VCaP (cell line): ENCODE measurements at regions not wholly inside any gene's neighbourhood (a gene's known extent, or its start where the extent isn't known, plus 50 kb on each side); places are given as distances from the start of the nearest gene placed in this dataset.

Experiments used
- H3K27ac ChIP-seq: fragments of 450-650 bp; 2 replicates; pipeline ENCODE4 v1.5.1; 2017
- TF ChIP-seq, protein P1 (sequence below): fragments of 450-650 bp; conservative IDR thresholded peaks from 2 replicates; pipeline ENCODE4 v1.5.1; 2017; ENCODE audit warnings: mild to moderate bottlenecking, moderate library complexity

DNA sequence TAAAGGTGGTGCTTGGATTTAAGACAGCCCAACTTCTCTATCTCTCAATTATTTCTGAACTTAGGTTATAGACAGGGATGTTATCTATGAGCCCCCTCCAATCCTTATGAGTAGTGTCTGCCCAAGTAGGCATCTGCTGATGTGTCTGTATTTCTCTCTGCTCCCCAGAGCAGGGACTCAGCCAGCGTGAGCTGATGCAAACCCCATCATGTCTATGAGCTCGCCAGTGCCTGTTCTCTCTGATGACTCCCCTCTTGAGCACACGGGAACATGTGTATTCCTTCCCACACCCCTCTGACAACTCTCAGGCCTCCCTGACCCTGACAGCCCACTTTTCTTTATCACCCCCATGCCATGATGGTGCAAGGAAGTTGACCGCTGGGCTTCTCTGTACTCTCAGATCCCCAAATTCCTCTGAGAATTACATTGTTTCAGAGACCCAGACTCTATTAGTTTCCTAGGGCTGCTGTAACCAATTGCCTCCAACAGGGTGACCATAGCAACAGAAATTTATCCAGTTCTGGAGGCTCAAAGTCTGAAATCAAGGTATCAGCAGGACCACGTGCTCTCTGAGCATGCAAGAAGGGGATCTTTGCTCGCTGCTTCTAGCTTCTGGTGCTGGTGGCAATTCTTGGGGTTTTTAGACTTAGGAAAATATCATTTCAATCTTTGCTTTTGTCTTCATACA, 73.5 kb upstream of the ST8SIA2 start:
- TF ChIP-seq, protein P1, sequence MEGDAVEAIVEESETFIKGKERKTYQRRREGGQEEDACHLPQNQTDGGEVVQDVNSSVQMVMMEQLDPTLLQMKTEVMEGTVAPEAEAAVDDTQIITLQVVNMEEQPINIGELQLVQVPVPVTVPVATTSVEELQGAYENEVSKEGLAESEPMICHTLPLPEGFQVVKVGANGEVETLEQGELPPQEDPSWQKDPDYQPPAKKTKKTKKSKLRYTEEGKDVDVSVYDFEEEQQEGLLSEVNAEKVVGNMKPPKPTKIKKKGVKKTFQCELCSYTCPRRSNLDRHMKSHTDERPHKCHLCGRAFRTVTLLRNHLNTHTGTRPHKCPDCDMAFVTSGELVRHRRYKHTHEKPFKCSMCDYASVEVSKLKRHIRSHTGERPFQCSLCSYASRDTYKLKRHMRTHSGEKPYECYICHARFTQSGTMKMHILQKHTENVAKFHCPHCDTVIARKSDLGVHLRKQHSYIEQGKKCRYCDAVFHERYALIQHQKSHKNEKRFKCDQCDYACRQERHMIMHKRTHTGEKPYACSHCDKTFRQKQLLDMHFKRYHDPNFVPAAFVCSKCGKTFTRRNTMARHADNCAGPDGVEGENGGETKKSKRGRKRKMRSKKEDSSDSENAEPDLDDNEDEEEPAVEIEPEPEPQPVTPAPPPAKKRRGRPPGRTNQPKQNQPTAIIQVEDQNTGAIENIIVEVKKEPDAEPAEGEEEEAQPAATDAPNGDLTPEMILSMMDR: no peak
- no peak overlapping the region for H3K27ac ChIP-seq

DNA sequence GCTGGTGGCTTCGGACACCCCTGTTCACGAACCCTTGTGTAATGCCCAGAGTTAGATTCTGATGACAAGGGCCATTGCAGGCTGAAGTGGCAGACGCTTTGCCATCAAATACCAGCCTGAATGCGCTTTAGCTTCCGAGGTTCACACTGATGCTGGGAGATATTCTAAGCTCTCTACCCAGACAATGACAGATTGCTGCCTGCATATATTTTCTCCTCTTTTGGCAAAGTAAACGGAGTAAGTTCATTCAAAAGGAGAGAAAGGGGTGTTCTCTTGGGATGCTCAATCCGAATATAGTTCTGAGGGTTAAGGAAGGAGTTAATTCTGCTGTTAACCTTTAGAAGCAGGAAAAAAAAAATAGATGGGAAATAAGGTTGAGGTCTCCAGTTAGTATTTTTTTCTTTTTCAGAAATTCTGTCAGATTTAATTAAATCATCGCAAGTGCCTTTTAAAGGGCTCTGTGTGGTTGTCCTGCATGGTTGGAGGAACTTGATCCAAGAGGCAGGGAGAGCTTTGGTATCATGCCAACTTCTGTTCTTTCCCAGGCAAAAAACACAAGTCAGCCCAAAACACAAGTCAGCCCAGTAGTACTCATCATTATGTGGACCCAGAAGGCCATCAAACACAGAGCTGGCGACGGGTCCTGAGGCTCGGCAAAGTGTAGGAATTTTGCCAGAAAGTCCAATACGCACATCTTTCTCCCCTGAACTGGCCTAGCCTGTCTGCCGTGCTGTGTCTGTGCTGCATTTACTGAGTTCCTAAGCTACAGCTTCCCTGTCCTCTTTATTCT, 70.9 kb upstream of the ST8SIA2 start:
- TF ChIP-seq, protein P1: no peak
- H3K27ac ChIP-seq: no peak overlapping the region; the same call in 1 of the 2 replicates

DNA sequence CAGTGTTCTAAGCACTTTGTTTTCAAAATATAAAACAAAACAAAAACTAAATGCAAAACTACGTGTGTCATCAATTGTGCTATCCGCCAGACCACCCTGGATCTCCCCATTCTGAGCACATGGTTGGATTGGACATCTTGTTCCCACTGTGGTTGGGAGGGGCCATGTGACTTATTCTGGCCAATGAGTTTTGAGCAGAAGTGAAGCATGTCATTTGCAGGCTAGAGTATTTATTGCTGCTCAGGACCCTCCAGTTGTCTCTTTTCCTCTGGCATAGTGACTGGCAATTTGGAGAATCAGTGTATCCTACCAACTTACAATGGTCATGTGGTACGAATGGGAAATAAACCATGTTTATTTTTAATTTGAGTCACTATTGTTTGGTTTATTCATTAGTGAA, 70.2 kb upstream of the ST8SIA2 start:
- H3K27ac ChIP-seq: no peak overlapping the region; the same call in 1 of the 2 replicates
- TF ChIP-seq, protein P1: no peak

DNA sequence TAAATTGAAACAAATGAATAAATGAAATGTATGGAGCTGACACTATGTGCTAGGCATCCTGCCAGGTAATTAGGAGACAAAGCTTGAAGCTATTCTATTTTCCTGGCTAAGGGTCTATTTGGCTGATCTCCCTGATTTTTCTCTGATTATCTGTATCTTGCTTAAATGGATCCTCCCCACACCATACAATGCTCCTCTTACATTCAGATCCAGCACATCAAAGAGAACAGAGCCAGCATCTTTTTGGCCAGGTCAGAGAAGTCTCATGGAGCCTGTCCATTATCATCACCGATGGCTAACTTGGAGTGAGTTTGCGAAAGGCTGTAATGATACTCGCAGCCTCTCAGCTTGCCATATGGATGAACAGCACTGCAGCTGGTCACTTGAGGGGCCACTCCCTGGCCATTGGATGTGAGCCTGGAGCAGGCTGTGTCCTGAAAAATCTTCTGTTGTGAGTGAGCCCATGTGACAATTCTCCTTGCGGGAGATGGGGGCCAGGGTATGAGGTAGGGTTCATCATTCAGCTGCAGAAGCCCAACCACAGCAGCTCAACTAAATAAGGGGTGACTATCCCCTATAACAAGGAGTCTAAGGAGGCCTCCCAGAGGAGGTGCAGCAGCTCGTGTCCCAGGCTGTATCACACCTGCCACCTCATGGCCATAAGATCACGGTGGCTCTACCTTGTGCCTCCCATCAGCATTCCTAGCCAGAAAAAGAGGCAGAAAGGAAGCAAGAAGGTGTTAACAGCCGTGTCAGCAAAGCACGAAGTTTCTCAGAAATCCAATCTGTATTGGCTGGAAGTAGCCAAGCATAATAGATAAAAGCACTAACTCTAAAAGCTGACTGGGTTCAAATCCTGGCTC, 69.3 kb upstream of the ST8SIA2 start:
- TF ChIP-seq, protein P1: no peak
- no peak overlapping the region for H3K27ac ChIP-seq

DNA sequence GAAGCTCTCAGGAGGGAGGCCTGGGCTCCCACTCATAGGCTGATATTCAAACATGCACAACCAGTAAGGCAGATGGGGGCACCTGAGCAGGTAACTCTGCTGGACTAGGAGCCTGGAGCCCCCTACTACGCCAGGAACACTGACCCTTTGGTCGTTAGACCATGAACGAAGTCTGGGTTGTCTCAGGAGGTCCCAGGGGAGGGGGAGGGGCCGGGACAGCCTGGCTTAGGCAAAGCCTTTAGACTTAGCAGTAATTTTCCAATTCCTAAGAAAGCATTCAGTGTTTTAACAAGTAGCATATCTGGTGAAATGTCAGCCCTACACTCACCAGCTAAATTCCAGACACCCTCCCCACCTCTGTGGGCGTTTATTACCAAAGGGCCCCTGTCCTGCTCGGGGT, 67.4 kb upstream of the ST8SIA2 start:
- H3K27ac ChIP-seq: no peak overlapping the region
- TF ChIP-seq, protein P1: no peak

DNA sequence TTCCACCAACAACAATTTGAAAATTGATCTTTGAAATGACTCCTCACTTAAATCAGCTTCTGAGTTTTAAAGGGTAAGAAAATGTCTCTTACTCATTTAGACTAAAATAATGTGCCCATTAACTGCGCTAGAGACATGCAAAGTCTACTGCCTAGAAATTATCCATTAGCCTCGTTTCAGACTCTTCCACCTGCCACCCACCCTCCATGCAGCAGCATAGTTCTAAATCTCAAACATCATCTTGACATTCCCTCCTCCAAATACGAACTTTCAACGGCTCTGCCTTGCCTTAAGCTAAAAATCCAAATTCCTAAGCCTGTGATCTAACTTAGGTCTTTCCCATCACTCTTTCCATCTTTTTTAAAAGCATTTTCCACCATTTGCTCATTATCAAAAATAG, 66.6 kb upstream of the ST8SIA2 start:
- H3K27ac ChIP-seq: no peak overlapping the region
- TF ChIP-seq, protein P1: no peak

DNA sequence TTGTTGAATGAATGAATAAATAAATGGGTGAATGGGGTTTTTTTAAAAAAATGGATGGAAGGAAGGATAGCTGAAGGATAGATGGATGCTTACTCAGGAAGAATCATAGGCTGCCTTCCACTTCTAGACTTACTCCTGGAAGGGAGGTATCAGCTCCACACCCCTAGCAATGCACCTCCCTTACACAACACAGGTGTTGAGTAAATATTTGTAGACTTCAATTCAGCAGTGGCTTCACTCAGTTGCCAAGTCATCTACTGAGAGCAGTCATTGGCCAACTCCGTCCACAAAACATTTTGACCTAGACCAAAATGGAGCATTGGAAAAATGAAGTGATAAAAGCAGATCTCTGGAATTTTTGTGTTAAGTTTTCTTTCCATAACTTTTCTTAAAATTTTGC, 65.5 kb upstream of the ST8SIA2 start:
- TF ChIP-seq, protein P1: no peak
- no peak overlapping the region for H3K27ac ChIP-seq
